Esophagus muscularis mucosa (tissue), 4 donors: ENCODE measurements at regions not wholly inside any gene's neighbourhood (a gene's known extent, or its start where the extent isn't known, plus 50 kb on each side); places are given as distances from the start of the nearest gene placed in this dataset.

Experiments used
- CTCF ChIP-seq, 3 experiments: fragments of 200-600 bp in 2 of 3; fragments of 450-650 bp in 1 of 3; sonication (generic) in 2 of 3; IDR thresholded peaks; one replicate each; pipeline ENCODE4 v1.5.1; 2017 to 2019; ENCODE audit warnings: antibody characterized with exemption in 3 of 3, mild to moderate bottlenecking in 2 of 3, moderate library complexity in 1 of 3
- EP300 ChIP-seq: sonication (generic); formaldehyde crosslinking; IDR thresholded peaks from one replicate; pipeline ENCODE4 v1.6.1; 2017; ENCODE audit warnings: antibody characterized with exemption
- POLR2A ChIP-seq: fragments of 450-650 bp; IDR thresholded peaks from one replicate; pipeline ENCODE4 v1.6.1; 2017; ENCODE audit warnings: antibody characterized with exemption, moderate library complexity, mild to moderate bottlenecking, low read depth
- POLR2AphosphoS5 ChIP-seq, 2 donors: sonication (generic); formaldehyde crosslinking; IDR thresholded peaks; one replicate each; pipeline ENCODE4 v1.6.1; 2017; ENCODE audit warnings: antibody characterized with exemption in 2 of 2

GRCh38 chr15:46280762-46281542 lies 646.1 kb downstream of the SQOR start:
- TF ChIP-seq POLR2AphosphoS5 (IDR thresholded peaks at IDR 0.05) (no peak), POLR2A (no peak), EP300 (no peak), CTCF (IDR thresholded peaks at IDR 0.05) (no peak)
